DMS114 treated with DMSO at 0.1 percent for 48 hours (cell line): ENCODE measurements at regions not wholly inside any gene's neighbourhood (a gene's known extent, or its start where the extent isn't known, plus 50 kb on each side); places are given as distances from the start of the nearest gene placed in this dataset.

ENCODE experiments used
- DNase-seq: peaks from one replicate; lab custom pipeline; 2025; ENCODE audit not compliant: unreplicated experiment; lab: John Stamatoyannopoulos, UW

DNA sequence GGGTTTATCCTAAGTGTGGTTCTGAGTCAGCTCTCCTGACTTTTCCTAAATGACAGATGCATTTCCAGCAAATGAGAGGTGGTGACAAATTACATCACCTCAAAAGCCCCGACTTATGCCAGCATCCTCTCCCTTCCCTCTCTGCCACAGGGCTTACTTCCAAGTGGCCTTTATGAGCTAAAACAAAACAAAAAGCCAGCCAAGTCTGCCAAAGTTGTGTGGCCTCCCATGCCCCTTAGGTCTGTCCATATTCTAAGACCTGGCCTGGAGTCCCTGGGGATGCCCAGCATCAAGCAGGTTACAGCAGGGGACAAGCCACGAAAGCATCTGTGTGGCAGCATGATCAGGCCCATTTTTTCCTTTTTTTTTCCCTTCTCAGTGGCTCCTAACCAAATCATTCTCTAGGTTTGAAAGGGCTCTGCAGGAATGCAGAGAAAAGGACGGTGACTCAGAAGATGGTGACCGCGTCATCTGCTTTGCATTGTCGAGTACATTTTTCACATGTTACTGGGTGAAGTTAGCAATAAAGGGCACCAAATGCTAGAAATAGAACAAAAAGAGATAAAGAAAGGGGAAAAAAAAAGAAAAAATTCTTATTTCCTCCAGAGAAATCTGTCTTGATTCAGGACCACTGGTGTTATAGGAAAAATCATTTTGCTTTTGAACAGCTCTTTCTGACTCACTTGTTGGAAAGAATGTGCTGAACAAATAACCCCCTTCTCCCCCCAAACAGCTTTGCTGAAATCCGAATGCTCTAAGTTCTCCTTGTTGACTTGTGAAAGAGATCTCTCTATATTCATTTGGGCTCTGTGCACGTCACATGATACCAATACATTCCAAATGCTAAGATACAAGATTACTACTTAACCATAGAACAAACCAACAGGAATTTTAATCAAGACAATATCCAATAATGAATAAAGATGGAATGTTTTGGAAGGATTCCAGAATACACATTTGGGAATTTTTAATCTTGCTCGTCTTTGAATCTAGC, 178.7 kb downstream of the EN1 start:
- no peak for DNase-seq

DNA sequence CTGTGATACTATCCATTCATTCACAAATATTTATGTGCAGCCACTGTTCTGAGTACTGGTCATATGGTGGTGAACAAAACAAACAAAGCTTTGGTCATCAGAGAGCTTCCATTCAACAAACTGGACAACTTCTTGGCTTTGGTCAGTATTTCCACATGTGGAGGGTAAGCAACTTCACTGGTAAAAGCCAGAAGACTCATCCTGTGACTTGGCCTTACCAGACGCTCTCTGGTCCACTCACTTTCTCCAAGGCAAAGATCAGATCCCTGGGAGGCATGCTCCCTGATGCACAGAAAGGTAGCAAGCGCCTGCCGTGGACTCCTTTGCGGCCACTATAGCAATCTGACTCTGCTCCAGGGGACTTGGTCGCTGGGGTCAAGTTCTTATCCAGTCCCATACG, 179.5 kb downstream of the EN1 start:
- no peak for DNase-seq

DNA sequence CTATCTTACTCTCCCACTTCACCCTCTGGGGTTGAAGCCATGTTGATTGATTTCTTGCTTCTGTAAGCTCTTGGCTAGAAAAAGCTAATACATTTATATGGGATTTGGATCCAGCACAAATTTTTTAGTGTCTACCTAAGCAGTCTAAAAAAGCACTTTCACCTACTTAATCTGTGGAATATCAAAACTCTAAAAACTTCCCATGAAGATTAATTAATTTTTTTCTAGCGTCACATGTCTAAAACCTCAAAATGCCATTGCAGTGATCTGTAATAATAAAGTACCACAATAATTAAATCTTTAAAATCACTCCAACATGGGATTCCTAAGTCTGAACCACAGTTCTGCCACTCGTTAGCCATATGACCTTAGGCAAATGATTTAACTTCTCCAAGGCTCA, 180.1 kb downstream of the EN1 start:
- no peak for DNase-seq

DNA sequence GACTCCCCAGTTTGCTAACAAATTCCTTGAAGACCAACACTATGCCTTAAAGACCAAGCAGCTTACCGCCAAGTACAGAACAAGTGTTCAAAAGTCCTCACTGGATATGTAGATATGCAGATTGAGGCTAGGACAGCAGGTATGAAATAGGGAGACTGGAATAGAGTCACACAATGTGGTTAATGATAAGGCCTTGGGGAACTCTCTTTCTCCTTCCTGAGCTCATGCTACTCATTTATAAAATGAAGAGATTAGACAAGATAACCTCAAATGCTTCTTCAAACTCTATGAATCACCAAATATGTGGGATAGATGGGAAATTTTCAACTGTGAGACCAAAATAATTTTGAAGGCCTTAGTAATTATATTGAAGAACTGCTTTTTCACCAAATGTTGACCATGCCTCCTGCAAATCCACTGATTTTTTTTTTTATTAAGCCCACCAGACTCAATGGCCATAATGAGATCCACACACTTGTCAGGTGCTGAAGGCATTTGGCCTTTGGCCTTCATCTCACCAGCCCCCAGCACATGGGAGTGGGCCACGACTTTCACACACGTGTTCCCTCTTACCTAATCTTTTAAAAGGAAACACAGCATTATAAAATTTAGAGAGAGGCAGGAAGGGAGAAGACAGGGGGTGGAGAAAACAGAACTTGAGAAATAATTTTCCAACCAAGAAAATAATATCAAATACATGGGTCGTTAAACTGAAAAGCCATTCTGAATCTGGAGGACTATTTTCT, 181.5 kb downstream of the EN1 start:
- no peak for DNase-seq

DNA sequence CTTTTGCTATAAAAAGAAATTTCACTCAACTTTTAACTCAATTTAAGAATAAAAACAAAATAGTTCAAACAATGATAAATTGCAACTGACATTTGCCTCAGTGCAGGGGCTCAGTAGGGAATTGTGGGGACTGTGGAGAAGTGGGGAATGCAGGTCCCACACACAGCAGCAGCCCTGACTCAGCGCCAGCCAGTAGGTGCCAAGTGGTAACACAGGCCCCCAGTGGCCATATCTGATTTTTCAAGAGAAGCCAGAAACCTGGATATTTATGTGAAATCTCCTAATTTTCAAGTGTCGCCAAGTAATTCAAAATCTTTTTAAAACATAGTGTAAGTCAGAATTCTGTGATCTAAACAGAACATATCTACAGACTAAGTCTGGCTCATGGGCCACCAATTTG, 186.3 kb downstream of the EN1 start:
- DNase-seq, result no peak

DNA sequence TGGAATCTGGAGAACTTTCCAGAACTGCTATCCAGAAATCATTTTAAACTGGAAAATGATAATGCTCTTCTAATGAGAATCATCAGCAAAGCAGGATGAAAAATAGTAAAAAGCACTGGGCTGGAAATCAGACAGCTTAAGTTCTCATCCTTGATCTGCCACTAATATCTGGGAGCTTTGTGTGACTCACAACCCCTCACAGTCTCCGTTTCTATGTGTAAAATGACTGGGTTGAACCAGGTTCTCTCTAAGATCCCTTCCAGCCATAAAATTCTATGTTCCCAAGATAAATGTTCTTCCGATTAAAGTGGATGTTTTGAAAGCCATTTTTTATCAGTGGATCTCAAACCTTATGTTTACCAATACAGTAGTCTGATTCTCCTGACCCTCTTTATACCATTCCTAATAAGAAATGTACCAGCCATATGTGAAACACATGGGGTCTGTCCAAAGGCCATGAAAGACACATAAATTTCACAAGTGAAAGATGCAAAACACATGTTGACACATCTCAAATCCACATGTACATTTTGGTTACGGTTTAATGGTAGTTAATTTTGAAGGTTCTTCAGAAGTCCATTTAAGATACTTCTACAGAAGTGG, 188.8 kb downstream of the EN1 start:
- no peak for DNase-seq

DNA sequence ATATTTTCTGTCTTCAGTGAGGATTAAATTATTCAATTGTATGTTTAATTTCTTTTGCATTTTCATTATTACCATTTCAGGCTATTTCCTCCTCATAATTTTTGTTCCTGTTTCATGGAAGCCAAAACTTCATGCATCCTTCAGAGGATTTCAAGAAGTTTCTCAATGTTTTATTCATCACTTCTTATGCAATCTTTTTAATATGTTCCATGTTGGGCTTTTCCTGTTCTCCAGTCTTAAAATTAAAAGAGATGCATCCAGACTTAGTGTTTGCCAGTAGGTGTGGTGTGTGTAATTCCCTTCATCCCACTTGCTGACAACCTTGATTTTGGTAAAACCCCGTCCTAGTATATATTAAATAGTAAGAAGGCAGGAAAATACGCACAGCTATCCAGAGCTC, 190.0 kb downstream of the EN1 start:
- no peak for DNase-seq

DNA sequence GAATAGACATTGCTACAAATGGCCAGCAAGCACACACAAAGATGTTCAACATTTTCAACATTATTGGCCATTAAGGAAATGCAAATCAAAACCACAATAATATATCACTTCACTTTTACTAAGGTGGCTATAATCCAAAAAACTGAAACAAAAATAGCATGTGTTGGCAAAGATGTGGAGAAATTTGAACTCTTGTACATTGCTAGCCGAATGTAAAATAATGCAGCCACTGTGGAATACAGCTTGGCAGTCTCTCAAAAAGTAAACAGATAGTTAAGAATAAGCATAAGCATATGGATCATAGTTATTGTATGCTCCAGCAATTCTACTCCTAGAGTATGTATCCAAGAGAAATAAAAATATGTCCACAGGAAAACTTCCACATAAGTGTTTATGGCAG, 192.5 kb downstream of the EN1 start:
- DNase-seq, result no peak

DNA sequence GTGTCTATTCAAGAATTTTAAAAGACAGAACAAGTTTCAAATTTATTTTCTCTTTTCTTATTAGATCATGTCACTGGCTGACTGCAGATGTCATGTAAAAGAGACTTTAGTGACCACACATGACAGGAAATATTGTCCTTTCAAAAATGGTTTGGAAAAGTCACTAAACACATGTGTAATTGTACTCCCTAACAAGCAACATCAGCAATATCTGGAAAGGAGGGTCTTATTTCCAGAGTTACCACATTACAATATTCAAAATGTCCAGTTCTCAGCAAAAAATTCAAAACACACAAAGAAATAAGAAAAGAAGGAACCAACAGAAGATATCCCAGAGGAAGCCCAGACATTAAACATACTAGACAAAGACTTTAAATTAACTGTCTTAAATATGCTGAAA, 197.1 kb downstream of the EN1 start:
- DNase-seq, result no peak

DNA sequence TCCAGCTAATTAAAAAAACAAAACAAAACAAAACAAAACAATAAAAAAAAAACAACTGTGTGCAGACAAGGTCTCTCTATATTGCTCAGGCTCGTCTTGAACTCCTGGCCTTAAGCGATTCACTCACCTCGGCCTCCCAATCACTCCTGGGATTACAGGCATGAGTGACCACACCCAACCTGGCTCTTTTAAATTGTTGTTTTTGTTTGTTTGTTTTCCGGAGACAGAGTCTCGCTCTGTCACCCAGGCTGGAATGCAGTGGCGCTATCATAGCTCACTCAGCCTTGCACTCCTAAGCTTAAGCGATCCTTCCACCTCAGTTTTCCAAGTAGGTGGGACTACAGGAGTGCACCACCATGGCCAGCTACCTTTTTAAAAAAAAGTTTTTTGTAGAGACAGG, 201.6 kb downstream of the EN1 start:
- DNase-seq, result no peak

DNA sequence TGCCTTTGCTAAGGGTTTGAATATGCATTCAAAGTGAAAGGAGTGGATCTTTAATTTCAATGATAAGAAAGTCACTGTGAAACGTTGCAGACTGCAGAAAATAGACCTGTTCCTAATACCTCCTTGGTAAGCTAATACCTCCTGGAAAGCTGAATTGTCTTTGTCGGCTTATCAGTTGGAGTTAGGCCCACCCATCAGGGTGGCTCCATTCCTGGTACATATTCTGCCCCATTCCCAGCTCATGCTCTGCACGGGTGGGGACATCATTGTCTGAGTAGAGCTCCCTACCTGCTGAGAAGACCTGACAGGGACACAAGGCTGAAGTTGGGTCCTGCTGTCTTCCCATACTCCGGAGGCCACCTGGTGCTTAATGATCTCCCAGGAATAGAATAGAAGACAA, 203.3 kb downstream of the EN1 start:
- DNase-seq, result no peak

DNA sequence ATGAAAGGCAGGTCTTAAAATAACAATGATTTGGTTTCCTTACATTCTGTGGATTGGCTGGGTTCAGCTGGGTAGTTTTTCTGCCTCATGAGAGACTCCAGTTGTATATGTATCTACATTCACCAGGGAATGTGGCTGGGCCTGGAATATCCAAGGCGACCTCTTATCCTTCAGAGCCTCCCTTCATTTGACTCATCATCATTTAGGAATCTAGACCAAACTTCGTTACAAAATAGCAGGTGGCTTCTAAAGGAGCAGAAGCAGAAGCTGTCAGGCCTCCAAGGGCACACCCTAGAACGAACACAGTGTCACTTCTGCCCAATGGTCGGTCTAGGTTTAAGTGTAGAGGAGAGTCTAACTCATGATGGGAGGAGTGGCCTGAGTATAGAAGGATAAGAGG, 204.2 kb downstream of the EN1 start:
- DNase-seq, result no peak

DNA sequence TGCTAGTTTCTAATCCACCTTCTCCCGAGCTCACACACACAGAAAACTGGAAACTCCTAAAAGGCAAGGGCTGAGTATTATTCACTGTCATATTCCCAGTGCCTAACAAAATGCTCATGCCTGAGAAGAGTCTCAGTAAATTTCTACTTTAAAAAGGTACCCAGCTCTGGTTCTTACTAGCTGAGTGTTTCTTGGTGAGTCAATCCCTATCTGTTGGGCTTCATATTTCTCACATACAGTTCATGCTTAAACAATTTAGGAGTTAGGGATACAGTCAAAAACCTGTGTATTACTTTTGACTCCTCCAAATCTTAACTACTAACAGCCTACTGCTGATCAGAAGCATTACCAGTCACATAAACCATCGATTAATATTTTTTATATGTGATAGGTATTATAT, 204.9 kb downstream of the EN1 start:
- no peak for DNase-seq

DNA sequence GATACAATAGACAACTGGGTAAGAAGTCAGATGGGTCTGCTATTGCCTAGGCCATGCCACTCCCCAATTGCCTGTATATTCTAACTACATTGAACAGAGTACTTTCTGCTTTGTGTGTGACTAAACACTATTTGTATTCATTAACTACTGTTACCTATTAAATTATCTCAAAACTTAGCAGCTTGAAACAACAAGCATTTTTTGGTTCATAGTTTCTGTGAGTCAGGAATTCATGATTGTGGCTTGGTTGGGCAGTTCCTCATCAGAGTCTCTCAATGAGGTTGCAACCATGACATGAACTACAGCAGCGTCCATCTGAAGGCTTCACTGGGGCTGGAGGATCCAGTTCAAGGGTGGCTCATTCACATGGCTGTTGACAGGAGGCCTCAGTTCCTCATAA, 205.7 kb downstream of the EN1 start:
- no peak for DNase-seq

DNA sequence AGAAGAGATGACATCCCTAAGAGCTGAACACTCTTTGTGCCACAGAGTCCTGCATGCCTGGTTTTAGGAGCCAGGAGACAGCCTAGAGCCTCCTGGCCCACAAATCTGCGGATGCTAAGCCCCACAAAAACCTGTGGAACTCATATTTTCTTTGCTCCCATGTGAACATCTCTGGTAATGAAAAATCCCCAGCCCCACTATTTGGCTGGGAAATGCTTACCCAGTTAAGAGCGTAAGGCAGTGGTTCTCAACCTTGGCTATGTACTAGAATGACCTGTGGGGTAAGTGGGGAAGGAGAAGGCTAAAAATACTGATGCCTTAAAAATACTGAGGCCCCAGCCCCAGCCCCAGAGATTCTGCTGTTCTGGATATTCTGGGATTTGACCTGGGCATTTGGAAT, 208.1 kb downstream of the EN1 start:
- no peak for DNase-seq

DNA sequence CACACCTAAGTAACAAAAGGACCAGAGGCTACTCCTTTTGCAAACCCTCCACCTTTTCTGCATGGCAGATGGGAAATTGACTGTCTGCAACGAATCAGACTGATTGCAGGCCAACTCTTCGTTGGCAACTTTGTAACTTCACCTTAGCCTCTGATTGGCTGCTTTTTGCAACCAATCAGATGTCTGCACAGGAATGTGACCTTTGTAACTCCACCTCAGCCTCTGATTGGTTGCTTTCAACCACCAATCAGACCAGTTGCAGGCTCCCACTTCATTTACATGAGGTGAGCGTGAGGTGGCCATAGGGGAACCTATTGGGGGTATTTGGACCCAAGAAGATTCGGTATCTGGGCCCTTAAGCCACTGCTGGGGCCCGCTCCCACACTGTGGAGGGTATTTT, 209.0 kb downstream of the EN1 start:
- no peak for DNase-seq

DNA sequence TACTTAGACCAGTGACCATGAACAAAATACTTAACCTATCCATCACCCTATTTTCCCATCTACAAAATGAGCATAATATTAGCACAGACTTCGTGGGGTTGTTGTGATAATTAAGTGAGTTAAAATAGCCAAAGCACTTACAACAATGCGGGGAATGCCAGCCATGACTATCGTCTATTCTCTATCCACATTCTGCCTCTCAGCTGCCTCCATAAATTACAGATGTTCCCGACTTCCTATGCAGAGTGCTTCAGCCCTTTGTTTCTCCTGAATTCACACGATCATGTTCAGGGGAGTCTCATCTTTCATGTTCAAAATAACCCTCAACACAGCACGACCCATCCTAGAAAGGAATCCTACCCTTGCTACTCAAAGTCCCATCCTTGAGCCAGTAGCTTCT, 211.6 kb downstream of the EN1 start:
- DNase-seq, result no peak

DNA sequence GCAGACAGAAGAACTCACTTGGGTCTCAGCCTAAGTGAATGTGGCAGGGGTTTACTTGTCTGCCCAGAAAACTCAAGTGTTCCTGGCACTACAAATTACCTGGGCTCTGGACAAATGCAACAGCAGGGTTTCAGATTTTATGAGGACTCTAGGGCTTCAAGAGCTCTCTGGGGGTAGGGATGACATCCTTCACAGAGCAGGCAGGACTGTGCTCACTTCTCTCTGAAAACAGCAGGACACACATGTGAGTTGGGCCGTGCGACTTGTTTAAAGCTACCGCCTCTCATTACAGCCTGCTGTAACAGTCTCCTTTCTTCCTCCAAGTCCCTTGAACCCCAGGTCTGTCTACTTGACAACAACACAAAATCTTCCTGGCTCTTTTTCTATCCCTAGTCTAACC, 212.6 kb downstream of the EN1 start:
- DNase-seq, result no peak

DNA sequence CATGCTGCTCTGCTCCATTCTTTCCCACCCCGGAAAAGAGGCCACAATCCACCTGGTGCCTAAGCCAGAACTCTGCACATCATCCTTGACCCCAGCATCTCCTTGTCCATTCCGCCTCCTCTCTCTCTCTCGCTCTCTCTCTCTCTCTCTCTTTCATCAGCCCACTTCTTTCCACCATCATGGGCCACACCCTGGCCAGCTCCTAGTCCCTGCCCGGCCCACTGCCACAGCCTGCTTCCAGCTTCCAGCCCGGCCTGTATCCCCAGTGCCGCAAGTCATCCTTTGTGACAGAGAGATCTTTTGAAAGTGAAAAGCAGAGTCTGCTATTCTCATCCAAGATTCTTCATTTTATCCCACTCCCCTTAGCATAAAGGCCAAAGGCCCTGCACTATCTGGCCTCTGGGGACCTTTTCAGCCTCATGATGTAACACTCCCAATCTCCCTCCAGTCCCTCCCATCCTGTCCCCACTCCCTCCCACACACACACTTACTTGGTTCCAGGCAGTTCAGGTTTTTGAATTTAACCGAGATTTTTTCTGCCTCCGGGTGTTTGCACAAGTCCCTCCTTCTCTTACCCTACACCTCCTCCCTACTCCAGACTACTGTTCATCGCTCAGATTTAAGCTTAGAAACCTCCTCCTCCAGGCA, 214.0 kb downstream of the EN1 start:
- DNase-seq, result no peak

DNA sequence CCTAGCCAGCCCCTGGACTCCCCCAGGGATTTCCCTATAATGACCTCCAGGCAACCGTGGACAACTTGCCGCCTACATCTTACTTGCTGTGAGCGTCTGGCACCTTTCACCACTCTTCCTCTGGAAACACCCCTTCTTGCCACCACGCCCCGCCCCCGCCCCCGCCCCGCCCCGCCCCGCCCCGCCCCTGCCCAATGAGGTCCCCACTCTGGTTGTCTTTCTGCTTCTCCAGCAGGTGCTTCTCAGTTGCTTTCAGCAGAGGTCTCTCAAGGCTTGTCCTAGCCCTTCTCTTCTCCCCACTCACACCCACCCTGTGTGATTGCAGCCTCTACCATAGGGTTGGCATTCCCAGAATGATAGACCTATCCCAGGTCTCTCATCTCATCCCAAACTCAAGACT, 214.5 kb downstream of the EN1 start:
- no peak for DNase-seq

DNA sequence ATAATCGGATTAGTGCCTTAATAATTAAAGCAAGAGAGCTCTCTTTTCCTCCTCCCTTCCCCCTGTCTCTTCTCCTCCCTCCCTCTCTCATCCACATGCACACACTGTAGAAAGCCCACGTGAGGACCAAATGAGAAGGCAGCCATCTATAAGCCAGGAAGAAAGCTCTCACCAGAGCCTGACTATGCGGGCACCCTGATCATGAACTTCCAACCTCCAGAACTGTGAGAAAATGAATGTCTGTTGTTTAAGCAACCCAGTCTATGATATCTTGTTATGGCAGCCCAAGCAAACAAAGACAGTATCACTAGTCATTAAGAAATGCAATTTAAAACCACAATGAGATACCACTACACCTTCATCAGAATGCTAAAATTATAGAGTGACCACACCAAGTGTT, 220.3 kb downstream of the EN1 start:
- no peak for DNase-seq

DNA sequence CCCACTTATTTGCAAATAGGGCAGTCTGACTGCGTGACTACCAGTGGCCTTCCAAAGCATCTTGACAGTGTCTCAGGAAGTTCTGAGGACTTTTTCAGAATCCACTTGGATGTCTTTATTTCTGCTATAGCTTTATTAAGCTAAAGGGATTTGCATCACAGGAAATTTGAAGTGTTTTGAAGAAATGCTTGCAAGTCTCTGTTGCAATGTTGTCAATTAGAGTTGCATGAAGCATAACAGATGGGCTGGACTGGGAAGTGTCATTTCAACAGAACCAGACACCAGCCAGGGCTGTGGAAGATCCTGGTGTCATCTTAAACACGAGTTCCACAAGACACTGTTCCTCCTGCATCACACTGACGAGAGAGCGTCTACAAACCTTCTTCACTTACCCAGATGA, 224.5 kb downstream of the EN1 start:
- no peak for DNase-seq
